ENCODE measurements at regions not wholly inside any gene's neighbourhood (a gene's known extent, or its start where the extent isn't known, plus 50 kb on each side); places are given as distances from the start of the nearest gene placed in this dataset.
"Not testable (repeated sequence)": the region's sequence is repeated elsewhere in the genome, so short reads cannot be mapped to it uniquely, and the experiment has no call there.

- no peak for DNase-seq
- no peak for TF ChIP-seq GATA1 (IDR thresholded peaks at IDR 0.05; ENCODE audit: low read depth, low read length)
- TF ChIP-seq POLR2A (IDR thresholded peaks at IDR 0.05; ENCODE audit: low read length) = no peak
Measured at GRCh38 chr5:119752921-119753886, 123.8 kb downstream of the FAM170A start.

GRCh38 chr5:119754825-119755224, 125.5 kb downstream of the FAM170A start:
- DNase-seq = not testable (repeated sequence)

- TF ChIP-seq GATA1 (IDR thresholded peaks at IDR 0.05; ENCODE audit: low read depth, low read length) (no peak), POLR2A (IDR thresholded peaks at IDR 0.05; ENCODE audit: low read length) (no peak)
- DNase-seq = no peak
Measured at GRCh38 chr5:119757276-119757675, 127.9 kb downstream of the FAM170A start.

- not testable (repeated sequence) for DNase-seq
Measured at GRCh38 chr5:119769695-119770693, 140.6 kb downstream of the FAM170A start.

- not testable (repeated sequence) for DNase-seq
Measured at GRCh38 chr5:119780145-119780544, 150.8 kb downstream of the FAM170A start.

GRCh38 chr5:119785057-119785456, 155.7 kb downstream of the FAM170A start:
- DNase-seq = no peak
- TF ChIP-seq GATA1 (IDR thresholded peaks at IDR 0.05; ENCODE audit: low read depth, low read length) = no peak
- TF ChIP-seq POLR2A (IDR thresholded peaks at IDR 0.05; ENCODE audit: low read length) = no peak

GRCh38 chr5:119789406-119790117, 160.2 kb downstream of the FAM170A start:
- no peak for TF ChIP-seq GATA1 (IDR thresholded peaks at IDR 0.05; ENCODE audit: low read depth, low read length)
- no peak for TF ChIP-seq POLR2A (IDR thresholded peaks at IDR 0.05; ENCODE audit: low read length)
- no peak for DNase-seq

GRCh38 chr5:119792161-119792799, 162.9 kb downstream of the FAM170A start:
- no peak for DNase-seq
- TF ChIP-seq POLR2A (IDR thresholded peaks at IDR 0.05; ENCODE audit: low read length) (no peak), GATA1 (IDR thresholded peaks at IDR 0.05; ENCODE audit: low read depth, low read length) (no peak)

- TF ChIP-seq POLR2A (IDR thresholded peaks at IDR 0.05; ENCODE audit: low read length) (no peak), GATA1 (IDR thresholded peaks at IDR 0.05; ENCODE audit: low read depth, low read length) (no peak)
- DNase-seq = no peak
Measured at GRCh38 chr5:119795768-119796167, 166.4 kb downstream of the FAM170A start.

GRCh38 chr5:119801570-119801969, 172.2 kb downstream of the FAM170A start:
- no peak for TF ChIP-seq POLR2A (IDR thresholded peaks at IDR 0.05; ENCODE audit: low read length)
- TF ChIP-seq GATA1 (IDR thresholded peaks at IDR 0.05; ENCODE audit: low read depth, low read length) = no peak
- DNase-seq = no peak

GRCh38 chr5:119808024-119808423, 178.7 kb downstream of the FAM170A start:
- no peak for TF ChIP-seq GATA1 (IDR thresholded peaks at IDR 0.05; ENCODE audit: low read depth, low read length)
- no peak for DNase-seq

- no peak for DNase-seq
- no peak for TF ChIP-seq POLR2A (IDR thresholded peaks at IDR 0.05; ENCODE audit: low read length)
- no peak for TF ChIP-seq GATA1 (IDR thresholded peaks at IDR 0.05; ENCODE audit: low read depth, low read length)
Measured at GRCh38 chr5:119808474-119808873, 179.1 kb downstream of the FAM170A start.

- TF ChIP-seq POLR2A (IDR thresholded peaks at IDR 0.05; ENCODE audit: low read length) (no peak), GATA1 (IDR thresholded peaks at IDR 0.05; ENCODE audit: low read depth, low read length) (no peak)
- no peak for DNase-seq
Measured at GRCh38 chr5:119810217-119810616, 180.9 kb downstream of the FAM170A start.

Measured in erythroblast (primary cell).